Stomach (tissue), 8 donors: ENCODE measurements at regions not wholly inside any gene's neighbourhood (a gene's known extent, or its start where the extent isn't known, plus 50 kb on each side); places are given as distances from the start of the nearest gene placed in this dataset.
"Not testable (repeated sequence)": the region's sequence is repeated elsewhere in the genome, so short reads cannot be mapped to it uniquely, and the experiment has no call there.

Experiments
- DNase-seq, 2 donors: peaks; one replicate each; pipeline versions ENCODE4 v3.0.0 to v3.0.0-alpha.2; 2013 to 2019
- H3K27ac ChIP-seq, 5 donors: fragments of 200-600 bp in 4 of 5; sonication (generic) in 4 of 5; one replicate each; pipeline ENCODE4 v1.5.1; 2013 to 2019; ENCODE audit warnings: mild to moderate bottlenecking in 1 of 5, moderate library complexity in 1 of 5
- H3K27me3 ChIP-seq, 3 donors: fragments of 200-600 bp; sonication (generic); one replicate each; pipeline ENCODE4 v1.5.1; 2017 to 2019; ENCODE audit warnings: mixed run types in 1 of 3
- H3K36me3 ChIP-seq, 4 donors: fragments of 200-600 bp; sonication (generic); 1 replicate in 3 of 4; 2 replicates in 1 of 4; pipeline ENCODE4 v1.5.1; 2016 to 2019
- H3K4me1 ChIP-seq, 4 donors: fragments of 200-600 bp; sonication (generic); one replicate each; pipeline ENCODE4 v1.5.1; 2016 to 2019
- H3K4me3 ChIP-seq, 4 donors: fragments of 200-600 bp; sonication (generic) in 3 of 4; one replicate each; pipeline ENCODE4 v1.5.1; 2016 to 2019; ENCODE audit warnings: mild to moderate bottlenecking in 1 of 4
- H3K9me3 ChIP-seq, 4 donors: fragments of 200-600 bp; sonication (generic); one replicate each; pipeline ENCODE4 v1.5.1; 2016 to 2019
- EP300 ChIP-seq: sonication (generic); formaldehyde crosslinking; IDR thresholded peaks from one replicate; pipeline ENCODE4 v1.6.1; 2017; ENCODE audit warnings: antibody characterized with exemption
- POLR2A ChIP-seq, 4 donors: fragments of 450-650 bp; IDR thresholded peaks; one replicate each; pipeline ENCODE4 v1.6.1; 2016; ENCODE audit warnings: antibody characterized with exemption in 4 of 4, control low read depth in 2 of 4, mild to moderate bottlenecking in 1 of 4, moderate library complexity in 1 of 4
- POLR2AphosphoS5 ChIP-seq, 3 donors: sonication (generic); formaldehyde crosslinking; IDR thresholded peaks; one replicate each; pipeline ENCODE4 v1.6.1; 2016; ENCODE audit warnings: antibody characterized with exemption in 3 of 3
- WGBS, 5 donors: extraction: QIAGEN DNeasy Blood & Tissue Kit in 3 of 5; methylation state at CpG; one replicate each; pipeline versions ENCODE4 v1.1.5 to v1.1.7; 2013 to 2018; 5-methylcytosine and 5-hydroxymethylcytosine counted together
- intact Hi-C: fragments of 100-400 bp; cut with DNase I; formaldehyde crosslinking; loops from one replicate; pipeline ENCODE4 v1.15.1; 2023; ENCODE audit warnings: low total_unique reads
- TF ChIP-seq, protein P1 (sequence below), 7 experiments: fragments of 450-650 bp in 4 of 7; fragments of 200-600 bp in 3 of 7; sonication (generic) in 3 of 7; IDR thresholded peaks; one replicate each; pipeline ENCODE4 v1.5.1; 2016 to 2019; ENCODE audit warnings: antibody characterized with exemption in 7 of 7, control low read depth in 2 of 7, mild to moderate bottlenecking in 1 of 7
- donor health status: healthy with polysubstance abuse.
- donor health status: Bipolar disorder and iron deficiency.
- donor health status: healthy.

GRCh38 chr4:123183308-123183707, 213.3 kb upstream of the SPRY1 start:
- no peak for DNase-seq

DNA sequence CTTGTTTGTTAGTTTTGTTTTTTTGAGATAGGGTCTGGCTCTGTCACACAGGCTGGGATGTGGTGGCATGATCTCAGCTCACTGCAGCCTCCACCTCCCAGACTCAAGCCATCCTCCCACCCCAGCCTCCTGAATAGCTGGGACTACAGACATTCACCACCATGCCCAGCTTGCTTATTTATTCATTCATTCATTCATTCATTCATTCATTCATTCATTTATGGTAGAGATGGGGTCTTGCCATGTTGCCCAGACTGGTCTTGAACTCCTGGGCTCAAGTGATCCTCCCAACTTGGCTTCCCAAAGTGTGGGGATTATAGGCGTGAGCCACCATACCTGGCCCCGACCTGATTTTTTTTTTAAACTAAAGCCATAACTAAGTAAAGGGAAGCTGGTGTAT, 212.8 kb upstream of the SPRY1 start:
- H3K27ac ChIP-seq, H3K4me3 ChIP-seq, H3K4me1 ChIP-seq, H3K36me3 ChIP-seq, H3K27me3 ChIP-seq, DNase-seq, H3K9me3 ChIP-seq, intact Hi-C loops: not testable (repeated sequence)
- 96 to 99% (median 98%) methylated on average over 2 of the region's 2 CpGs for WGBS, 5 donors

More at GRCh38 chr4:123183308-123183707, 213.3 kb upstream of the SPRY1 start:
- intact Hi-C loops: no loop called here
- H3K9me3 ChIP-seq: no peaks in the 10 kb centered on the region
- TF ChIP-seq EP300 (no peak), POLR2A (IDR thresholded peaks at IDR 0.05) (no peak), POLR2AphosphoS5 (IDR thresholded peaks at IDR 0.05) (no peak)
- TF ChIP-seq, protein P1, sequence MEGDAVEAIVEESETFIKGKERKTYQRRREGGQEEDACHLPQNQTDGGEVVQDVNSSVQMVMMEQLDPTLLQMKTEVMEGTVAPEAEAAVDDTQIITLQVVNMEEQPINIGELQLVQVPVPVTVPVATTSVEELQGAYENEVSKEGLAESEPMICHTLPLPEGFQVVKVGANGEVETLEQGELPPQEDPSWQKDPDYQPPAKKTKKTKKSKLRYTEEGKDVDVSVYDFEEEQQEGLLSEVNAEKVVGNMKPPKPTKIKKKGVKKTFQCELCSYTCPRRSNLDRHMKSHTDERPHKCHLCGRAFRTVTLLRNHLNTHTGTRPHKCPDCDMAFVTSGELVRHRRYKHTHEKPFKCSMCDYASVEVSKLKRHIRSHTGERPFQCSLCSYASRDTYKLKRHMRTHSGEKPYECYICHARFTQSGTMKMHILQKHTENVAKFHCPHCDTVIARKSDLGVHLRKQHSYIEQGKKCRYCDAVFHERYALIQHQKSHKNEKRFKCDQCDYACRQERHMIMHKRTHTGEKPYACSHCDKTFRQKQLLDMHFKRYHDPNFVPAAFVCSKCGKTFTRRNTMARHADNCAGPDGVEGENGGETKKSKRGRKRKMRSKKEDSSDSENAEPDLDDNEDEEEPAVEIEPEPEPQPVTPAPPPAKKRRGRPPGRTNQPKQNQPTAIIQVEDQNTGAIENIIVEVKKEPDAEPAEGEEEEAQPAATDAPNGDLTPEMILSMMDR (IDR thresholded peaks at IDR 0.05): no peak
- H3K27me3 ChIP-seq: no peaks in the 10 kb centered on the region
- 82 to 94% (median 88%) methylated on average over 1 of the region's 1 CpG for WGBS, 5 donors
- H3K36me3 ChIP-seq: no peaks in the 10 kb centered on the region
- no peak overlapping the region for H3K4me3 ChIP-seq
- no peaks in the 10 kb centered on the region for H3K4me1 ChIP-seq
- no peak overlapping the region for H3K27ac ChIP-seq

- 94 to 100% (median 97%) methylated on average over 1 of the region's 1 CpG for WGBS, 5 donors
- H3K27ac ChIP-seq: no peak overlapping the region
- H3K4me3 ChIP-seq: no peak overlapping the region
- H3K4me1 ChIP-seq: no peaks in the 10 kb centered on the region
- no peaks in the 10 kb centered on the region for H3K9me3 ChIP-seq
- DNase-seq: no peak
- no peak for TF ChIP-seq POLR2A (IDR thresholded peaks at IDR 0.05)
- no peaks in the 10 kb centered on the region for H3K27me3 ChIP-seq
- no peaks in the 10 kb centered on the region for H3K36me3 ChIP-seq
- intact Hi-C loops: no loop called here
These were observed 209.9 kb upstream of the SPRY1 start for GRCh38 chr4:123186731-123187130.

DNA sequence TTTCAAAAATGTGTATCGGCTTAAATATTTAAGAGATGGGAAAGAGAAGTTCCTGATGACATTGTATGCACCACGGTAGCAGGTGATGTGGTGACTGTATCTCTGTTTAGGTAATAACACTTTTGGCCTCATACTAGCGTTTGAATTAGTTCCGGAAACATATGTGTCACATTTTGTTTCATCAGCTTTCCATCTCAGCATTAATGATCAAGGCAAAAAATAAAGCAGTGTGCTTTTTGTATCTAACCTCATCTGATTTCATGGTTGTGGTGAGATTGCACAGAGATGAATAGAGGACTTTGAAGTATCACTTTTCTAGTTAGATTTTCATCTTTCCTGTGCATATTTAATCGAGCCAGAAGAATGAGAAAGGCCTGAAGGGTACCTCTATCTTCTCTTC, 206.4 kb upstream of the SPRY1 start:
- 87 to 93% (median 88%) methylated on average over 5 of the region's 5 CpGs for WGBS, 5 donors
- no peaks in the 10 kb centered on the region for H3K9me3 ChIP-seq
- DNase-seq: no peak

GRCh38 chr4:123191728-123192127, 204.9 kb upstream of the SPRY1 start:
- 49 to 92% (median 68%) methylated on average over 2 of the region's 2 CpGs for WGBS, 5 donors
- DNase-seq: no peak
- Histone ChIP-seq H3K4me1 (no peaks in the 10 kb centered on the region), H3K27me3 (no peaks in the 10 kb centered on the region), H3K27ac (no peak overlapping the region), H3K4me3 (no peak overlapping the region), H3K36me3 (no peaks in the 10 kb centered on the region), H3K9me3 (no peaks in the 10 kb centered on the region)
- intact Hi-C loops: no loop called here
- TF ChIP-seq POLR2A (IDR thresholded peaks at IDR 0.05): no peak
- no peak for TF ChIP-seq POLR2AphosphoS5 (IDR thresholded peaks at IDR 0.05)
- no peak for TF ChIP-seq EP300
- TF ChIP-seq, protein P1 (IDR thresholded peaks at IDR 0.05): no peak

More for the DNA sequence above, 206.4 kb upstream of the SPRY1 start:
- intact Hi-C loops: no loop called here
- H3K27ac ChIP-seq: no peak overlapping the region
- TF ChIP-seq, protein P1 (IDR thresholded peaks at IDR 0.05): no peak
- TF ChIP-seq POLR2A (IDR thresholded peaks at IDR 0.05) (no peak), POLR2AphosphoS5 (IDR thresholded peaks at IDR 0.05) (no peak), EP300 (no peak)
- H3K36me3 ChIP-seq: no peaks in the 10 kb centered on the region
- H3K4me1 ChIP-seq: no peaks in the 10 kb centered on the region
- no peaks in the 10 kb centered on the region for H3K27me3 ChIP-seq
- H3K4me3 ChIP-seq: no peak overlapping the region
